MM.1S (cell line): ENCODE measurements at regions not wholly inside any gene's neighbourhood (a gene's known extent, or its start where the extent isn't known, plus 50 kb on each side); places are given as distances from the start of the nearest gene placed in this dataset.
"Not testable (repeated sequence)": the region's sequence is repeated elsewhere in the genome, so short reads cannot be mapped to it uniquely, and the experiment has no call there.

Experiments
- DNase-seq: peaks from one replicate; pipeline ENCODE4 v3.0.0-alpha.2; 2015
- H2AFZ ChIP-seq: fragments of 300-600 bp; sonication (generic); 2 replicates; pipeline ENCODE4 v1.6.0; 2016; ENCODE audit warnings: antibody characterized with exemption, low read length
- H3F3A ChIP-seq: fragments of 300-600 bp; sonication (generic); 2 replicates; pipeline ENCODE4 v1.6.1; 2016; ENCODE audit warnings: mild to moderate bottlenecking, antibody characterized with exemption, low read length, moderate library complexity, mixed read lengths; ENCODE audit not compliant: insufficient read depth
- H3K27ac ChIP-seq: fragments of 300-600 bp; sonication (generic); 2 replicates; pipeline ENCODE4 v1.5.1; 2016; ENCODE audit warnings: mild to moderate bottlenecking, low read length
- H3K27me3 ChIP-seq: fragments of 300-600 bp; sonication (generic); replicated peaks from 2 replicates; pipeline ENCODE4 v1.6.0; 2016; ENCODE audit warnings: low read length; ENCODE audit not compliant: insufficient read depth
- H3K36me3 ChIP-seq: fragments of 300-600 bp; sonication (generic); replicated peaks from 2 replicates; pipeline ENCODE4 v1.6.1; 2016; ENCODE audit warnings: mild to moderate bottlenecking, low read length, mixed read lengths; ENCODE audit not compliant: insufficient read depth
- H3K4me1 ChIP-seq: fragments of 300-600 bp; sonication (generic); 2 replicates; pipeline ENCODE4 v1.6.1; 2016; ENCODE audit warnings: low read length, mixed read lengths
- H3K4me2 ChIP-seq: fragments of 300-600 bp; sonication (generic); 2 replicates; pipeline ENCODE4 v1.6.0; 2016; ENCODE audit warnings: low read depth, low read length
- H3K4me3 ChIP-seq: fragments of 300-600 bp; sonication (generic); 2 replicates; pipeline ENCODE4 v1.5.1; 2016; ENCODE audit warnings: low read length, mixed read lengths
- H3K79me2 ChIP-seq: fragments of 300-600 bp; sonication (generic); 2 replicates; pipeline ENCODE4 v1.6.1; 2016; ENCODE audit warnings: mixed run types, low read length, mixed read lengths
- H3K9ac ChIP-seq: fragments of 300-600 bp; sonication (generic); 2 replicates; pipeline ENCODE4 v1.6.1; 2016; ENCODE audit warnings: low read length, mixed read lengths
- H3K9me2 ChIP-seq: fragments of 300-600 bp; sonication (generic); replicated peaks from 2 replicates; pipeline ENCODE4 v1.6.1; 2016; ENCODE audit warnings: mild to moderate bottlenecking, low read length, mixed read lengths; ENCODE audit not compliant: insufficient read depth
- H3K9me3 ChIP-seq: fragments of 300-600 bp; sonication (generic); replicated peaks from 2 replicates; pipeline ENCODE4 v1.6.1; 2016; ENCODE audit warnings: mild to moderate bottlenecking, low read length, mixed read lengths; ENCODE audit not compliant: insufficient read depth
- H4K20me1 ChIP-seq: fragments of 300-600 bp; sonication (generic); 2 replicates; pipeline ENCODE4 v1.6.1; 2016; ENCODE audit warnings: mild to moderate bottlenecking, low read length, moderate library complexity, mixed read lengths; ENCODE audit not compliant: insufficient read depth
- CTCF ChIP-seq: fragments of 300-600 bp; sonication (generic); IDR thresholded peaks from 2 replicates; pipeline ENCODE4 v1.5.1; 2016; ENCODE audit warnings: antibody characterized with exemption, low read length, mixed read lengths
- EZH2 ChIP-seq: fragments of 300-600 bp; sonication (generic); optimal IDR thresholded peaks from 2 replicates; pipeline ENCODE3; 2017; ENCODE audit warnings: low read depth, mild to moderate bottlenecking, antibody characterized with exemption, low read length, mixed read lengths
- EZH2phosphoT487 ChIP-seq: fragments of 300-600 bp; sonication (generic); IDR thresholded peaks from 2 replicates; pipeline ENCODE4 v1.6.1; 2018; ENCODE audit warnings: antibody characterized with exemption, low read length

GRCh38 chr10:23927576-23928325, 281.2 kb upstream of the KIAA1217 start:
- Histone ChIP-seq H3K4me3 (no peak overlapping the region), H3K79me2 (no peaks in the 10 kb centered on the region), H3K36me3 (no peaks in the 10 kb centered on the region), H3K27me3 (no peaks in the 10 kb centered on the region), H3K9ac (no peak overlapping the region), H3K4me1 (no peaks in the 10 kb centered on the region), H3K9me3 (no peaks in the 10 kb centered on the region), H2AFZ (no peak overlapping the region), H4K20me1 (no peaks in the 10 kb centered on the region), H3K27ac (no peak overlapping the region), H3K4me2 (no peak overlapping the region), H3F3A (no peaks in the 10 kb centered on the region), H3K9me2 (no peaks in the 10 kb centered on the region)
- TF ChIP-seq CTCF: no peak
- TF ChIP-seq EZH2: no peak
- TF ChIP-seq EZH2phosphoT487: no peak
- no peak for DNase-seq

- not testable (repeated sequence) for H3K36me3 ChIP-seq, H2AFZ ChIP-seq, H3K4me1 ChIP-seq
Measured at GRCh38 chr10:23934023-23934422, 274.9 kb upstream of the KIAA1217 start.

GRCh38 chr10:23945845-23946244, 263.1 kb upstream of the KIAA1217 start:
- H3K9ac ChIP-seq: no peak overlapping the region
- peaks cover 12% of the 10 kb centered on the region for H3K27me3 ChIP-seq
- no peak overlapping the region for H2AFZ ChIP-seq
- H3K36me3 ChIP-seq: no peaks in the 10 kb centered on the region
- no peaks in the 10 kb centered on the region for H3F3A ChIP-seq
- no peaks in the 10 kb centered on the region for H3K79me2 ChIP-seq
- H3K9me3 ChIP-seq: no peaks in the 10 kb centered on the region
- H4K20me1 ChIP-seq: no peaks in the 10 kb centered on the region
- H3K9me2 ChIP-seq: no peaks in the 10 kb centered on the region
- TF ChIP-seq CTCF: no peak
- TF ChIP-seq EZH2: no peak
- 0 out of 2 replicates have a peak, but pooled peaks have one; percentile 60 for TF ChIP-seq EZH2phosphoT487
- no peak overlapping the region for H3K4me2 ChIP-seq
- H3K4me3 ChIP-seq: no peak overlapping the region
- H3K4me1 ChIP-seq: no peaks in the 10 kb centered on the region
- peak; percentile 70 for DNase-seq
- H3K27ac ChIP-seq: no peak overlapping the region

More at GRCh38 chr10:23934023-23934422, 274.9 kb upstream of the KIAA1217 start:
- DNase-seq, H4K20me1 ChIP-seq, H3K79me2 ChIP-seq, H3K27me3 ChIP-seq, H3F3A ChIP-seq, H3K9ac ChIP-seq, H3K4me3 ChIP-seq, H3K4me2 ChIP-seq, H3K9me2 ChIP-seq, H3K9me3 ChIP-seq, H3K27ac ChIP-seq: not testable (repeated sequence)

GRCh38 chr10:23951841-23952240, 257.1 kb upstream of the KIAA1217 start:
- H3K9me2 ChIP-seq: no peaks in the 10 kb centered on the region
- no peaks in the 10 kb centered on the region for H3K9me3 ChIP-seq
- no peaks in the 10 kb centered on the region for H4K20me1 ChIP-seq
- no peak overlapping the region for H3K4me3 ChIP-seq
- no peak overlapping the region for H3K27ac ChIP-seq
- no peak overlapping the region for H3K4me2 ChIP-seq
- no peak for TF ChIP-seq CTCF
- no peak for TF ChIP-seq EZH2
- no peak for TF ChIP-seq EZH2phosphoT487
- H3K36me3 ChIP-seq: no peaks in the 10 kb centered on the region
- H3F3A ChIP-seq: no peaks in the 10 kb centered on the region
- H2AFZ ChIP-seq: no peak overlapping the region
- DNase-seq: no peak
- no peaks in the 10 kb centered on the region for H3K4me1 ChIP-seq
- H3K9ac ChIP-seq: no peak overlapping the region
- no peaks in the 10 kb centered on the region for H3K79me2 ChIP-seq
- H3K27me3 ChIP-seq: peaks cover 8% of the 10 kb centered on the region
